Posterior vena cava (tissue), 2 donors: ENCODE measurements at regions not wholly inside any gene's neighbourhood (a gene's known extent, or its start where the extent isn't known, plus 50 kb on each side); places are given as distances from the start of the nearest gene placed in this dataset.
"Not testable (repeated sequence)": the region's sequence is repeated elsewhere in the genome, so short reads cannot be mapped to it uniquely, and the experiment has no call there.

Experiments used
- DNase-seq: peaks from one replicate; pipeline ENCODE4 v3.0.0-alpha.2; 2020; ENCODE audit warnings: low spot score
- intact Hi-C, 2 donors: fragments of 100-400 bp; cut with DNase I; formaldehyde crosslinking; loops; one replicate each; pipeline versions ENCODE4 v1.14.1 to v1.14.2; 2022 to 2023
- donor health status: DM: yes; HTN: yes; CAD: no.
- donor health status: DM: yes; HTN: yes; CAD: no.

DNA sequence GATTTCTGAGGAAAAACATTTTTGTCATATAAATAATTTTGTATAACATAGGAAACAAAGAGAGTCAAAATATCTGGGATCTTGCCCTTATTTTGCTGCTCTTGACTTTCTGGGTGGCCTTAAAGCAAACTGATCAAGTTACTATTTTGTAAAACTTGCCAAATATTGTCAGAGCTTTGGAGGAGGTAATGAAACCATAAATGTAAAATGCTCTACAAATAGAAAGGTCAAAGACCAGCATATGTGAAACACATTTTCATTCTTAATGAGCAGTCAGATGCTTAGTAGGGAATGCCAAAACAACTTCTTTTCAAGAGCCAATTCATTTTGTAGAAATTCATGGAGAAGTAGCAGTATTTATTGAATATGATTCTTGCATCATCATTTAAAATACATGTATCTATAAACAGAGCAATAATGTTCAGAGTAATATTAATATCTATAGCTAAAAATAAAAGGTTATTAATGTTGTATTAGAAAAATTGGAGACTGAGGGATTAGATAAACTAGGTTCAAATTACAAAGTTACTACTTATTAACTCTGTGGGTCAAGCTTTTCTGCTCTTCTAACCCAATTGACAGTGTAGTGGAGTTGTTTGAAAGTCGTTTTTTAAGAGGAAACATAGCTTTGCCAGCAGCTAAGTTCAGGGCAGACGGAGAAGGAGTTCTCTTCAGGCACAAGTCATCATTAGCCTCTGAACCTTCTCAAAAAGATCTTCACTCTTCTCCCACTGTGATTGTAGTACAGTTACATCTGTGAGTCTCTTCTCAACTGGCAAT, 2053.1 kb downstream of the EFNA5 start:
- intact Hi-C loops = no loop called here
- DNase-seq = no peak

GRCh38 chr5:105616599-105616998, 2054.0 kb upstream of the NUDT12 start:
- intact Hi-C loops = no loop called here
- DNase-seq = no peak

- DNase-seq, intact Hi-C loops: not testable (repeated sequence)
Observed at GRCh38 chr5:105602406-105602805, 2039.8 kb upstream of the NUDT12 start.

DNA sequence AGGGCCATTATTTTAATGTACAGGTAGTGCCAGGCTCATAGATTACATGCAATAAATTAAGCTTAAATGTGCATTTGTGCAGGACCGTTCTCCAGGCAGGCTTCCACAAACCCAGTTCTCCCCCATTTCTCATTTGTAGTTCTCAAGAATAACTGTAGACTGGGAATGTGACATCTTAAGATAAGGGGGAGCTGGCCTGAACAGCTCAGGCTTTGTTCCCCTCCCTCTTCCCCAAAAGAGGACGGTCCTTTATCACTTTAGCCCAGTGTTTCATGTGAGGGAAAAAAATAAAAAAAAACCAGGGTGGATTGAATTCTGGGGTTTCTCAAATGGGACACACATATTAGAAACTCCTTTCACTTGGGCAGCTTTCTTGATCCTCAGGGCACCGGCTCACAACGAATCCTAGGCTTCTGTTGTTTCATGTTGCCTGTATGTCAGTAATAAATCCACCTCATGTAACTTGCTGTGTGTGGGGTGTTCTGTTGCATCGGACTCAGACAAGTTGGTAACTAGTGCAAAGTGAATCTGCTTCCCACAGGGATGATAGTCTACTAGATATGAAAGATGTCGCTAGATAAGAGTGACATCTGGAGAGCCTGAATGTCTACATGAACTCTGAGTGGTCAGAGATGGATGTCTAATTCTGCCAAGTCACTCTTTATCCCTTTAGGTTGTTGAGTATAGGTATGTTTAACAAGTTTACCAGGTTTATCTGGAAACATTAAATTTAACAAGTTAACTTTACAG, 2030.6 kb upstream of the NUDT12 start:
- intact Hi-C loops = no loop called here

DNA sequence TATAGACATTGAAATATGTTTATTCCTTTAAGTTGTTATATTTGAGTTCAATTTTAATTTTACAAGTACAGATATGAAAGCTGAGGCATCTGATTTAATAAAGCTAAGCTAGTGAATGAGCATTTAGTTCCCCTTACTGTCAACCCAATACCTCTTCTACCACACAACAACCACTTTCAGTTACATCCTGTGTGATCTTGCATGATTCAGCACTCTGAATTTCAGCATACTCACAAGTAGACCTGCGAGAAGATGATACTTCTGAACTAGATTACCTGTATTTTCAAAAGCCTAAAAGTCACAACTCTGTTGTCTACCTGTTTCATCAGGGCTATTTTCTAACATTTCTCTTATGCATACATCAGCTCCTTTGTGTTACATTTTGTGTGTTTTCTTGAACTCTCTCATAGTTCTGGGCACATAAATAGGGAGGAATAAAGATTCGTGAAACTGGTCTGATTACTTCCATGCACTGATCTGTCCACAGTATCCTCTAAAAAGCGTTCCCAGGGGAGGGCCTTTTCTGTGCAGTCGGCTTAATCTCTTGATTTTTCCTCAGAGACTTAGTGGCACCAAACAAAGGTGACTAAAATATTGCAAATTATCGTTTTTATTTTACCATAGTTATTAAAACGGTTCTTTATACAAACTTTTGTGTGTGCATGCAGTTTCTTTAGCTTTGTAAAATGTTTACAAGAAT, 2025.5 kb upstream of the NUDT12 start:
- DNase-seq = no peak

More for the DNA sequence above, 2030.6 kb upstream of the NUDT12 start:
- no peak for DNase-seq

GRCh38 chr5:105581988-105582690, 2019.5 kb upstream of the NUDT12 start:
- intact Hi-C loops = no loop called here
- DNase-seq = no peak

More for the DNA sequence above, 2025.5 kb upstream of the NUDT12 start:
- intact Hi-C loops = no loop called here

DNA sequence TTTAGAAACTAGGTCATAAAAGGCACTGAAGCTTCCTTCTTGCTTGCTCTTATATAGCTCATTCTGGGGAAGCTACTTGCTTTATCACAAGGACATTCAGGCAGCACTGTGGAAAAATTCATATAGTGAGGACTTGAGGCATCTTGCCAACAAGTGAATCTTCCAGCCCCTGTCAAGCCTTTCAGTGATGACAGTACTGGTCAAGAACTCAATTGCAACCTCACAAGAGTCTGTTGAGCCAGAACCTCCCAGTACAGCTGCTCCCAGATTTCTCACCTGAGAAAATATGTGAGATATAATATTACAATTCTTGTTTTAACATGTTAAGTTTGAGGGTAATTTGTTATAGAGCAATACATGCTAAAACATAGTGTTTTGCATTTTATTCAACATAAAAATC, 2011.0 kb upstream of the NUDT12 start:
- intact Hi-C loops = no loop called here
- DNase-seq = no peak

DNA sequence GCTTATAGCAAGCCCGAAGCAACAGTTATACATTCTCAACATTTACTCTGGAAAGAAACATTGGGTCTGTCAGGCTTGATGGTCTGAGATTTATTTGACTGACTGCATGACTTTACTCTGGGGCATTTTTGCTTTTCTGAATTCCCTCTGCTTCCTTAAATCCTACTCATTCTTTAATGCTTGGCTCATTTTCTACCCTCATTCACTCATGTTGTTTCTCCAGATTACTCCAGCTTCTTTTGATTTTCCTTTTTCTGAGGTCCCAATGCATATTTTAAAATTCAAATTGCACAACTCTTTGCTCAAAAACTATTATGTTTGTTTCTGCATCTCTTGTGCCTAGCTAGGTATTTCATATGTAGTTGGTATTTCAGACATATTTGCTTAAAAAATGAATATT, 2002.9 kb upstream of the NUDT12 start:
- intact Hi-C loops = no loop called here
- DNase-seq = no peak

DNA sequence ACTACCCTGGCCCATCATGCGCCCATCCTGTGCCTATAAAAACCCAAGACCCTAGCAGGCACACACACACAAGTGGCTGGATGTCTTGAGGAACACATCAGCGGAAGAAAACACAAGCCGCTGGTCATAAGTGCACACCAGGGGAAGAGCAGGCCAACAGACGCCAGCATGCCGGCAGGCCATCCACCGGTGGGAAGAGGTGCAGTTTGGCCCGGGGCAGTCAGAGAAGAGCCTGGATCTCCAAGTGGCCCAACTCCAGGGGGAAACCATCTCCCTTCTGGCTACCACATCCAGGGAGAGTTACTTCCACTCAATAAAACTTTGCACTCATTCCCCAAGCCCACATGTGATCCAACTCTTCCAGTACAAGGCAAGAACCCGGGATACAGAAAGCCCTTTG, 2001.3 kb upstream of the NUDT12 start:
- DNase-seq = no peak
- intact Hi-C loops = no loop called here

GRCh38 chr5:105554568-105555169, 1992.1 kb upstream of the NUDT12 start:
- no peak for DNase-seq
- intact Hi-C loops = no loop called here

- intact Hi-C loops = no loop called here
- no peak for DNase-seq
Observed at GRCh38 chr5:105544300-105544699, 1981.7 kb upstream of the NUDT12 start.

- intact Hi-C loops = no loop called here
- DNase-seq = no peak
Observed at GRCh38 chr5:105536675-105537074, 1974.1 kb upstream of the NUDT12 start.

GRCh38 chr5:105530716-105531261, 1968.2 kb upstream of the NUDT12 start:
- intact Hi-C loops = no loop called here
- no peak for DNase-seq

- intact Hi-C loops = no loop called here
- no peak for DNase-seq
Observed at GRCh38 chr5:105529851-105530250, 1967.3 kb upstream of the NUDT12 start.

GRCh38 chr5:105508519-105508918, 1945.9 kb upstream of the NUDT12 start:
- intact Hi-C loops = no loop called here
- no peak for DNase-seq

GRCh38 chr5:105506692-105507277, 1944.2 kb upstream of the NUDT12 start:
- no peak for DNase-seq
- intact Hi-C loops = no loop called here

GRCh38 chr5:105503950-105504349, 1941.4 kb upstream of the NUDT12 start:
- intact Hi-C loops = no loop called here

GRCh38 chr5:105501315-105501714, 1938.7 kb upstream of the NUDT12 start:
- DNase-seq = no peak
- intact Hi-C loops = no loop called here

More at GRCh38 chr5:105503950-105504349, 1941.4 kb upstream of the NUDT12 start:
- no peak for DNase-seq

DNA sequence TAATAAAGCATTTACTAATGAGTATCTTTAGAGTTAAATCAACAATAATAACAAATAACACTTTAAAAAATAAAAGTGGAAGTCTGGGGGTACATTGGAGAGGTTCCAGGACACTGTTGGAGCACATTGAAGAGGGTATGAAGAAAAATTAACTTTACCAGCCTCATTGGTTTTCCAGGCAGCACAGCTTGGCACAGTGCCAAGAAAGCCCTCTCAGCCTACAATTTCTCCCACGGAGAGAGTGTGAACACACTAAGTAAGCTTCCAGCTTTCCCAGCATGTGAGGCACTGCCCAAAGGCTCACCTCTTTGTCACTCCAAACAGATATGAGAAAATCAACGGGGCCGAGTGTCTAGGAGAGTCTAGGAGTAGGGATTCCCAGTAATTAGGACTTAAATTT, 1912.8 kb upstream of the NUDT12 start:
- peak; percentile 38 for DNase-seq
- intact Hi-C loops = no loop called here
